HG03432 (cell line): ENCODE measurements at regions not wholly inside any gene's neighbourhood (a gene's known extent, or its start where the extent isn't known, plus 50 kb on each side); places are given as distances from the start of the nearest gene placed in this dataset.

ENCODE experiments used
- ATAC-seq: cut with Tn5 transposase; IDR thresholded peaks from one replicate; pipeline ENCODE4 v1.9.1; 2021; ENCODE audit warnings: mild to moderate bottlenecking, moderate library complexity; ENCODE audit not compliant: unreplicated experiment

DNA sequence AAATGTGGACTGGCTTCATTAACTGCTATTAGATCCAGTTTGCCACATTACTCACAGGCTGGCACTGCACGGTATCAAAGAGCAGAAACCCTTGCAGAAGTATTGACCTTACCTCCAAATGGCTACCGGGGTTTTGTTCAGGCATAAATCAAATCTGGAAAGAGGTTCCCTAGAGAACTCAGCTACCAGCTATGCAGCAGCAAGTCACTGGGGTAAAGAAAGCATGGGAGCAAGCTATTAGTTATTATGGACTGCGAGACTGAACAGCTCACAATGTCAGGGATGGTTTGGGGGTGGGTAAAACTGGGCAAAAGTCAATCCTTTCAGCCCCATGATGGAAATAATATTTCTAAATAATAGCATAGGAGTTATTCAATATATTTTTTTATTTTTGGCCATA is 128.1 kb downstream of the FANCF start:
- ATAC-seq, result no peak

DNA sequence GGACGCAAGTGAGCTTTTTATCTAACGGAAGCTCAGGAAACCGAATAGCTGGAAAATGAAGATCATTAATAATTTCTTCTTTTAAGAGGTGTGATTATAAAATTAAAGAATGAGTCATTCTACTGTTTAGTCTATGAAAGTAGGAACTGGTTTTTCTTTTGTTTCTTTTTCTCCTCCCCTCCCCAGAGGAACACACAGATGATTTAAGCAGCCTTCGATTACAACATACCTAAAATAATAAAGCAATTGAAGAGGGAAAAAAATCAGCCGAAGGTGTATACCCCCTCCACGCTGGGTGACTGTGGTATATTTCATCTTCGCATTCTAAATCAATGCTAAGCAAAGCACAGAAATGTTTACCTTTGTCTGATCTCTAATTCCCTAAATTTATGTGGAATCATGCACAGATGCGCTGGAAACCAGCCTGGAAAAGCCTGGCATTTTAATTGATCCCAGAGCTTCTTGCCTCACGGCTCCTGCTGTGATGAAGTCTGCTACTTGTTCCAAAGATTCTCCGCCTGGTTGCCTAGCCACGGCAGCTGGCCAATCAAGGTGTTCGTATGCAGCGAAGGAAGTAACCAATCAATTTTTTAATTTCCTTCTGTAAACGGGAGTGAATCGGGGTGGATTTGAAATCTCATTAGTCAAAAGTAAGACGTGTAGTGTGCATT is 133.9 kb downstream of the FANCF start:
- ATAC-seq, result no peak

DNA sequence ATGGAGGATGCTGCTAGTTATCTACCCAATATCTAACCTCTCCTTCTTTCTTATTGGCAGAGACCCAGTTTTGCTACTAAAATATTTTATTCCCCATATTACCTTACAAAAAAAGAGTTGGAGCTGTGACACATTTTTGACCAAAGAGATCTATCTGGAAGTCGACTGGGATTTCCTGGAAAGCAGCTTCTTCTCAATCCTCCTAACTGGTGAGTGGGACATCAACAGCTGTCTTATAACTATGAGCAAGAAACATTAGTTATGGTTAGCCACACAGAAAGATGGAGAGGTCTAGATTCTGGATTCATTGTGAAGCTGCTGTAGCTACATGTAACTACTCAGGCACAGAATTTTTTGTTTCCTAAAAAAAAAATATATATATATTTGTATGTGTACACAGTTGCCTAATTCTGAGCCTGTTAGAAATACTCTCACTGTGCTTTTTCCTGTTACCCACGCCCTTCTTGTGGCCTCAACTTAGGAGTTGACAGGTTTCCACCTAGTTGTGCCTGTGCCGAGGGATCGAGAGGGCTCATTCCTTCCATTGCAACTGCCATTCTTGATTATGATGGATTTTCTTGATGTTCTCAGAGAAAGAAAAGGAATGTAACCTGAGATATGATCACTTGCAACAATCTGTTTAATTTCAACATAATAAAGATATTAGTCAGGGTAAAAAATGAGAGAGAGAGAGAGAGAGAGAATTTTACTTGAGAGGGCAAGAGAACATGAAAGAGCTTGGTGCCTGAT is 142.0 kb downstream of the SLC17A6 start:
- no peak for ATAC-seq

DNA sequence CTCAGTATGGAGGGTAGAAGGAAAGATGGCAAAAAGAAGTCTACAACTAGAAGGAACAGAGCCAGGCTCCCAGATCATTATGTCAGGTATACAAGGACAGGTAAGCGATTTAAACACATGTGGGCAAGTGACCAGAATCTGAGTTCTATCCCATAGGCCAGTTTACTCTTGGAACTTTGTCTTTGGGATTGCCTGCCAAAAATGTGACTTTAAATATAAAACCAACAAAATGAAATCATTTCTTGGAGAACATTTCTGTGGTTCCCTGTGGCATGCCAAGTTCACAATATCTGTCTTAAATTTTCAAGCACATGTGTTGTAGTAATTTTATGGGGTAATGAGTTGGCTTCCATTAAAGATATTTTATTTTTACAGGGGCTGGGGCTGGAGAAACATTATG is 141.0 kb downstream of the SLC17A6 start:
- ATAC-seq, result no peak

DNA sequence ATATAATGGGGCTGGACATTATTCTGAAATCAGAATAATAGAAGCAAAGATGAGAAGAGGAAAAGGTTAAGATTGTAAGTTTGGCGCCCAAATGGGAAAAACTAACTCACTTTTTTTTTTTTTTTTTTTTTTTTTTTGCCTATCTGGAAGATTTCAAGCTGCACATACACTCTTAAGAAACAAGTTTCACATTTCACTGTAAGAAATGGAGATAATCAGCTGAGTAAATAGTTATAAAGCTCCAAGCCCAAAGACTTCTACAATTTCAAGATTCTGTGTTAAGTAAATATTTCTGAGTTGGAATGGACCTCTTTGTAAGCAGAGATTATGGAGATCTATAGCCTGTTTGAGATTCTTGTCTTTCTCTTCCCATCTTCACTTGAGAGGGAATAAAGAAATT is 140.0 kb downstream of the SLC17A6 start:
- ATAC-seq, result no peak

DNA sequence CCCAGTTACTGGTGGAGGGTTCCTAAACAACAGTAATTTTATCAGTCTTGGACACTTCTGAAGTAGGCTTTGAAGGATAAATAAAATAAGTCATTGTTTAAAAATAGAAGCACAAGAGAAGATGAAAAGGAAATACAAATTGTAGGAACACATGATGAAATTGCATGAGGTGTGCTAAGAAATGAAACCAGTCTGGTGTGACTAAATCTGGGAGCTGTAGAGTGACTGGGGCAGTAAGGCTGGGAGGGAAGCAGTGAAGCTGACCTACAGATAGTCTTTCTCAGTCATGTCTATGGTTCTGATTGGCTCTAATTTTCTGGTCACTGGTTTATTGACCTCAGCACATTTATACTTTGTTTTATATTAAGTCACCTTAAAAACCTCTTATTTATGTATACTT is 139.1 kb downstream of the SLC17A6 start:
- no peak for ATAC-seq

DNA sequence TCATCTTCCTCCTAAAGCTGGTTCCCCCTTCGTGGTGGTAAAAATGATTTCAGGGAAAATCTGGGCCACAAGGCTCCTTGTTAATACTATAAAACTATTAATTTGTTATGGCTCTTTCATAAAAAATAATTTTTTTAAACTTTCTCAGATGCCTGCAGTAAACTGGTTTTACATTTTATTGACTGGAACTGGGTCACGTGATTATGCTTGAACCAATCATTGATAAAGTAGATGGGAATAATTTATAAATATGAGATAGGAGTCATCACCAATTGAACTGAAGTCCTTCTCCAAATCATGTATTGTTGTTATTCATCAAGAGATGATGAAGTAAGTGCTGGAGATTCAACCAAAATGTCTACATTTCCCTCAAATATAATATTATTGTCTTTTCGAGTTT is 138.4 kb downstream of the SLC17A6 start:
- no peak for ATAC-seq

DNA sequence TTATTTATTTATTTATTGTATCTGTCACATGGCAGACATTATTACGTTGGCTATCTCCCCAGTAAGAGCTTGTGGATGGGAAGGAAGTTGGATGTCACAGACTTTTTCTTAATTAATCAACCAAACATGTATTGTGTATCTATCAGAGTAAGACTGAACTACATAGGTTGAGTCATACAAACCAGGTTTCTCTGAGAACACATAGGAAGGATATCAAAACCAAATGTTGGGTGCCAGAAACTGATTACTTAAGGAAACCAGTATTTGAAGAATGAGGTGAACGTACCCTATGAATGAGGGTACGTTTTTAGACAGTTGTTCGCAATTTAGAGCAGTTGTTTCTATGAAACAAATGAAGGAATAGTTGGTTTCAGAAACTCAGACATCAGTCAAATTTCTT is 136.4 kb downstream of the SLC17A6 start:
- no peak for ATAC-seq

DNA sequence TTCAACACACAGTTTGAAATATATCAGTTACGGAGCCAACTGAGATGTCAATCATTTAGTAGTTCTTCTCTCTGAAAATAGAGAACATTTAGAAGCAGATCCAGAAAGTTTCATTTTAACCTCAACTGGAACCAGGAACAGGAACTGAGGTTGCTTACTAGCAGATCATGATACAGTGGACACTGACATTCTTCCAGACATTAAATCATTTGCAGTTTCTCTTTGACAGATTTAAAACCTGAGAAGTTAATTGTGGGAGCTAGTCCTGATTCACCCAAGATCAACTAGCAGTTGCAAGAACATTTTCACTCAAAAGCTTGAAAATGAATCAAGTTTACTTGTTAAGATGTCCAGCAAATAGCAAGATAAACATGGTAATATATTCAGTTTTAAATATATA is 135.4 kb downstream of the SLC17A6 start:
- no peak for ATAC-seq

DNA sequence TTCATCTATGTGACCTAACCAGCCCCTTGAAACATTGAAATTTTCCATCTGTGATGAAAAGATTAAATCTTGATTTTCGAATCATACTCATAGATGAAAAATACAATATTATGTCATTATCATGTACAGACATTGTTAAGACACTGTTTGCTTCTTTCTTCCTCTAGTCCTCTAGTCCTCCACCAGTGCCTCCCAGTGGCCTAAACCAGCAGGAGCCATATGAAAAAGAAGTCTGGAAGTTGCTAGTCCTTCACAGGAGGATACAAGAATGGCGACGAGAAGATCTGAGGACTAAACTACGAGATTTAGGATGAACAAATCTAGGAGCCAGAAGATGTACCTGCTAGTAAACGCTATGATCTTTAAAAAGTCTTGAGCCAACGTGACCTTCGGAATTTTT is 134.1 kb downstream of the SLC17A6 start:
- ATAC-seq, result no peak

DNA sequence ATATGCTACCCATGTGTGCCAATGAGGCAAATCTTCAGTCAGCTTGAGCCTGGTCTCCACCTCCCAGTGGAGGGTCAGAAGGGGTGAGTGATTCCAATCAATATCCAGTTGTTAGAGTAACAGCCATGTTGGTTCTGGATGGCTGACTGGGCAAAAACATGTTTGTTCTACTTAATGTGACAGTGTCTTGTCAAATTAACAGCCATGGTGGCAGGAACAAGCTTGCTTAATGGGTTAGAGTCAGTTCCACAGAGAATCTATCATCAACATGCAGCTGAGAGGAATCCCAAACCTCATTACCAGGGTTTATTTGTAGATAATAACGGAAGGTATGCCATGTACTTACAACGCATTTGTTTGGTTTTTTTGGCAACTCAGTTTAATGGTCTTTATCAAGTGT is 133.2 kb downstream of the SLC17A6 start:
- no peak for ATAC-seq

DNA sequence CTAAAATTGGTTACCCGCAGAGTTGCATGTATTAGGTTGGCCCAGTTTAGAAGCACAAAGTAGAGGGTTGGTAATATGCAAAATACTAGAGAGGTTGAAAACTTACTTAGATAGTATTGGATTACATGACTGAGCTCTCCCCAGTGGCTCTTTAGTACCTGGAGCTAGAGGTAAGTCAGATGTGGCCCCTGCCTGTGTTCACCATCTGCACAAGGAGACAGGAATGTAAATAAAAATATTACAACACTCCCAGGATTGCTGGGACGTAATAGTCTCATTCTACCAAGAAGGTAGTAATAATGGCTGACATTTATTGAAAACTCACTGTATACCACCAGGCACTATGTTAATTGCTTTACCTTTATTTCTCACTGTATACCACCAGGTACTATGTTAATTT is 129.6 kb downstream of the SLC17A6 start:
- ATAC-seq, result no peak

DNA sequence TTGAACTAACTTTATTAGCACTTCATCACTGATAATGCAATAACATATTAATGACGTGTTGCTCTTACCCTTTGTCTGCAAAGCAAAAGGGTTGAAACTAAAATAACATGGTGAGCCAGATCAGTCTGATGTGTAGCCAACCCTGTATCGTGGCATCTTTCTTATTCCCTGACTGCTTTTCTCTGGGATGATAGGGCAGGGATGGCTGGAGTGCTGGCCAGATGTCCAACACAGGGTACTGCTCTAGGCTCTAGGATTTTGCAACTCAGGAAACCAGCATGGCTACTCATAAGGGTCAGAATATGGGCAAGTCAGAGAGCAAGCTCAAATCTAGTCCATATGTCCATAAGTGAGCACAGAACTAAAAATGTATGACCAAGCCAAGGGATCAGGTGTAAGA is 129.1 kb downstream of the SLC17A6 start:
- no peak for ATAC-seq

DNA sequence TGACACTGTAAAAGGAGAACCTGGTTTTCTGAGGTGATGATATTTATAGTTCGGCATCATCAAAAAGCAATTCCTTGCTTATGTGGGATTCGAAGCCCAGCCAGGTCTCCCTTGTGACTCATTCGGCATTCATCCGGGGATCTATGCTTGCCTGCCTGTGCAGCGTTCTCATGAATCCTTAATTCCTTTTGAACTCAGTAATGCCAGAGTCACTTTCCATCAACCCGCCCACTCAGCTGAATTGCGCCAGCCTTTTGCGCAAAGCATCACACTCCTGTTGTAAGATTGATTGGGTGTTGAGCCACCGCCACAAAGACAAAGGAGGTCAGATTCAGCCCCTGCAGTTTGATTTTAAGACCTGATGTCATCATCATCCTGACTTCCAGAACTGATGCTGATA is 128.6 kb downstream of the SLC17A6 start:
- no peak for ATAC-seq

DNA sequence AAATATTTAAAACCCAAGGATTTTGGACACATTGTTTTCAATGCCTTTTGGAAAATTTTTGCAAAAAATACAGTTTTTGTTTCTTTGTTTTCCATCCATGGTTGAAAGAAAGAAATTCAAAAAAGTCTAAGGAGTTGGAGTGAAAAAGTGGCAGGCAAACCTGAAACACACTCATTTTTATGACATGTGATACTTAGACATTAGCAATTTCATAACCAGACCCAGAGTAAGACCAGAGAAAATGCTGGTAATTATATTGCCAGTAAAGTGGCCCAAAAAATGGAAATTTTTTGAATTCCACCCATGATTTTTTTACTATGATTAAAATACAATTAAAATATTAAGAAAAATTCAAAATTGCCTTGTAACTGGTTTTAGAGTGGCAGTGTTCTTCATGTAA is 128.2 kb downstream of the SLC17A6 start:
- ATAC-seq, result no peak

DNA sequence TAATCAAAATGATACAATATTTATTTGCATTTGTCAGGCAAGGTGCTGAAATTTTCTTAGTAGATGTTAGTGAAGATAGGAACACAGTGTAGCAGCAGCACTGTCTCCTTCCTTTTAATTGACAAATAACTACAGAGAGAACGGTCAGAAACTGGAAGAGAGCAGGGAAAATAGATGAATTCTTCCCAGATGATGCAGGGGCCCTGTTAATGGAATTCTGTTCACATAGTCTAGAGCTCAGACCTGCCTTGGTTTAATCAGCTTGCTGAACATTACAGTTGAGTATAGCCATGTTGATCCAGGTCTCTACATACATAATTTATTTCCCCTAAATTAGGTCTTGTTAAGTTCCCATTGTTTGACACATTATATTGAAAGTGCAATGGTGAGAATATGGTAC is 127.4 kb downstream of the SLC17A6 start:
- ATAC-seq, result no peak

DNA sequence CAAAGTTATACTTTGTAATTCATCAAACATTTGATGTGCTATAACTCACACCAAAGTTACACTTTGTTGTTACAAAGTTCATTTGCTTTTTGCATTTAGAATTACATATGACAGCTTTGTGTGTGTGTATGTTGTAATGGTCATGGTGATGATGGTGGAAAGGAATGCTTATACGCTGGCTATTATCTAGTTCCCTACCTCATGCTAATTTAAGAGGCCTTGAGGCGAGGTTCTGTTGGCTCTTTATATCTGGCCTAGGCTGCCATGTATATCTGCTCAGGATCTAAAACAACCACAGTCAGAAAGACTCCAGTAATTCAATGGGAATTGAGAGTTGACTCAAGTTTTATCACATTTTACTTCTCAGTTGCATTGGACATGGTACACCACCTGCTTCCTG is 123.4 kb downstream of the SLC17A6 start:
- ATAC-seq, result no peak

DNA sequence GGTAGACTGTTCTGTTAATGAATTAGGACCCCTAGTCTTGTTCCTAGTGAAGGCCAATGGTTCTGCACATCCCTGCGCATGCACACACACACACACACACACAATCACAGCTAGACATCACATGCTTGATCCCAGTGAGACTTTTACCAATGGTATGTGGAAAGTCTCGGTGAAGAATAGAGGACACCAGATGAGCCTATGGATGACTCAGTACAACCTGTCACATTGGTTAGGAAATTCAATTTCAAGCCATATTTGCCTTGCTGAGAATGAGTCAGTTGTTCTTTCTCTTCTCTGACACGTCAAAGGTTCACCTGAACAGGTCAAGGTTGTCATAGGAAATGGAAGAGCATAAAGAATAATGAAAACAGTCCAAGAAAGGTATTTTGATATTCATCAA is 122.0 kb downstream of the SLC17A6 start:
- no peak for ATAC-seq

DNA sequence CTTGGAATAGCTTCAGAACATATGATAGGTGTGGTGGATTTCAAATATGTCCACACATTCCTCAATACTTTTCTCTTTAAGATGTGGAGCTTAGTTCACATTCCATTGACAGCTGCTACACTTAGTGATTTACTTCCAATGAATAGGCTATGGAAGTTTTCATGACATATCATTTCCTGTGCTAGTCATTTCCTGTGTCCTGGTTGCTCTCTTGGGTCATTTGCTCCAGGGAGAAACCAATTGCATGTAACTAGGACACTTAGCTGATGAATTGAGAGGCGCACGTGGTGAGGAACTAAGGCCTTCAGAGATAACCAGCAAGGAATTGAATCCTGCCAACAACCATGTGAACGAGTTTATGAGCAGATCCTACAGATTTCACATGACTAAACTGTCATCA is 120.9 kb downstream of the SLC17A6 start:
- no peak for ATAC-seq

DNA sequence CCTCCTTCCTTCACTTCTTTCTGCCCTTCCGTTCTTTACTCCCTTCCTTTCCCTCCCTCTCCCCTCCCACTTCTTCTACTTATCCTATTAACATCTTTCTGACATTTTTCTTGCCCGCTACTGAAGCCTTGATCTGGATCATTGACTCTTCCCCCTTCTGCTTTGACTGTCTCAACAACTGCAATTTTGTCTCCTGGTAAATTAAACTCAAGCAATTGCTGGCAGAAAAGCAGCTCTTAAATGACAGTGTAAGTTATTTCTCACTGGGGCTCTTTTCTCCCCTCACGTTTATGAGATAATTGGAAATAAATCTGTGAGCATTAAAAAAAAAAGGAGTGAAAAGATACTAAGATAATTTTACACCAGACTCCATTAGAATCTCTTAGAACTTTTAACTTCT is 120.0 kb downstream of the SLC17A6 start:
- no peak for ATAC-seq

DNA sequence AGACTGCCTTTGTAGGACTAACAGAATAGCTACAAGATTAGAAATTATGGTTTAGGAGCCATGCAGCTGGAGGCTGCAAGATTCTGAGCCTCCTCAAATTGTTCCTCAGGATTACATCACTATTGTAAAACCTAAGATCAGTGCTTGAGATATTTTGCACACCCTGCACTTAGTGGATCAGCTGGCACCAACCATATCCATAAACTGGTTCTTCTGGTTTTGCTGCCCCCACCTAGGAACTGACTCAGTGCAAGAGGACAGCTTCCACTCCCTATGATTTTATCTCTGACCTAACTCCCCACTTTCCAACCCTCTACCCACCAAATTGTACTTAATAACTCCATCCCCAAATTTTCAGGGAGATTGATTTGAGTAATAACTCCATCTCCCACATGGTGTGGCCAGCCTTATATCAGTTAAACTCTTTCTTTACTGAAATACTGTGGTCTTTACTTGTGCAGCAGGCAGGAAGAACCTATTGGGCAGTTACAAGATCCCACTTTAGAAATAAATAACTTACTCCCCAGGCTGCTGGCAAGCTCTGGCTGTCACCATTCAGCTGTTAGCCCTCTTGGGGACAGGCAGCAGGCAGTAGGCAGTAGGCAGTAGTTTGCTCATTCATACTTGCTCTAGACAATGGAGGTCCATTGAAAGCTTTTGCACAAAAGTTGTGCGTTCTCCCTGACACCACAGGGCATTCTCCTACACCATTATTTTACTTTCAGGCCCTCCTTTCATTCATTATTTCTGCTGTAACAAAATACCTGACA is 119.0 kb downstream of the SLC17A6 start:
- no peak for ATAC-seq

DNA sequence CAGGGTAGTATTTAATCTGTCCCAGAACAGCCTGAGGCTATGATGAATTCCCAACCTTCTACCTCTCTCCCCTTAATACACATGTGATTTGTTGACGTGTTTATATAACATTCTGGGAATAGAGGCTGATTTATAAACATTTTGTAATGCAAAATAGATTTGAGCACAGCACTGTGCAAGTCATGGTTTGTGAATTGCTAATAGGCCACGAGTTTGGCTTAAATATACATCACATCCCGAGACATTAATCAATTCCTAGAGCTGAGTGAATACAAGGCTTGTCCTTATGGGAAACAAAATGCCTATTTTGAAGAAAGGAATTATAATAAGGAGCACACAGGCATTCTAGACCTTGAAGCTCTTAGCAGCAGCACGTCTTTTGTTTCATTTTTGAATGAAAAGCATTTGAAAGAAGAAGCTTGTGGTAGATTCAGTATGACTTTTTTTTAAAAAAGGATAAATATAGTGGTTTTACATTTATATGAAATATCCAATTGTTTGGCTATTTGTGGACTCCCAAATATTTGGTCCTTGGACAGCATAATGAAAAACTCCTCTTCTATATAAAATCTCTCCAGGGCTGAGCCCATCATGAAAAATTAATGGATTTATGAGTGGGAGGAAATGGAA is 116.4 kb downstream of the SLC17A6 start:
- no peak for ATAC-seq
